GM23338 (cell line): ENCODE measurements at regions not wholly inside any gene's neighbourhood (a gene's known extent, or its start where the extent isn't known, plus 50 kb on each side); places are given as distances from the start of the nearest gene placed in this dataset.

Experiments used
- CREB1 ChIP-seq: fragments of 250-450 bp; sonication (Bioruptor Pico); IDR thresholded peaks from 2 replicates; pipeline ENCODE4 v1.5.0; 2020; ENCODE audit warnings: low read depth, mild to moderate bottlenecking, moderate library complexity
- EZH2 ChIP-seq: fragments of 200-600 bp; sonication (generic); IDR thresholded peaks from one replicate; pipeline ENCODE4 v1.8.0; 2017; ENCODE audit warnings: antibody characterized with exemption, mild to moderate bottlenecking, low read depth; ENCODE audit not compliant: unreplicated experiment
- EZH2phosphoT487 ChIP-seq: fragments of 200-600 bp; sonication (generic); IDR thresholded peaks from one replicate; pipeline ENCODE4 v1.8.1; 2018; ENCODE audit warnings: antibody characterized with exemption; ENCODE audit not compliant: unreplicated experiment
- JUNB ChIP-seq: IDR thresholded peaks from one replicate; pipeline ENCODE4 v1.6.1; 2016; ENCODE audit warnings: antibody characterized with exemption; ENCODE audit not compliant: unreplicated experiment
- NANOG ChIP-seq: IDR thresholded peaks from 2 replicates; pipeline ENCODE4 v1.6.1; 2016; ENCODE audit warnings: antibody characterized with exemption, borderline replicate concordance
- POLR2AphosphoS5 ChIP-seq: IDR thresholded peaks from 2 replicates; pipeline ENCODE4 v1.6.1; 2016; ENCODE audit warnings: antibody characterized with exemption, low read depth
- STAT1 ChIP-seq: IDR thresholded peaks from one replicate; pipeline ENCODE4 v1.6.1; 2016; ENCODE audit warnings: antibody characterized with exemption; ENCODE audit not compliant: unreplicated experiment
- ZNF114 ChIP-seq: fragments of 250-450 bp; sonication (Bioruptor Pico); IDR thresholded peaks from 2 replicates; pipeline ENCODE4 v1.5.0; 2020; ENCODE audit warnings: mild to moderate bottlenecking, moderate library complexity
- ZNF331 ChIP-seq: fragments of 250-450 bp; sonication (Bioruptor Pico); IDR thresholded peaks from 2 replicates; pipeline ENCODE4 v1.5.0; 2020; ENCODE audit warnings: low read depth, mild to moderate bottlenecking, moderate library complexity
- TF ChIP-seq, protein P1 (sequence below), 2 experiments: fragments of 200-600 bp in 1 of 2; sonication (generic) in 1 of 2; conservative IDR thresholded peaks; 2 replicates each; pipeline versions ENCODE4 v1.5.1 to v1.6.1; 2016 to 2017; ENCODE audit warnings: antibody characterized with exemption in 2 of 2, low read depth in 2 of 2, mild to moderate bottlenecking in 2 of 2, moderate library complexity in 1 of 2
- TF ChIP-seq, protein P2 (sequence below): IDR thresholded peaks from one replicate; pipeline ENCODE4 v1.6.1; 2018; ENCODE audit warnings: antibody characterized with exemption; ENCODE audit not compliant: unreplicated experiment
- TF ChIP-seq, protein P3 (sequence below): IDR thresholded peaks from 2 replicates; pipeline ENCODE4 v1.6.1; 2016; ENCODE audit warnings: antibody characterized with exemption

GRCh38 chr9:106441283-106441682 is 421.7 kb upstream of the ZNF462 start:
- TF ChIP-seq, protein P1, sequence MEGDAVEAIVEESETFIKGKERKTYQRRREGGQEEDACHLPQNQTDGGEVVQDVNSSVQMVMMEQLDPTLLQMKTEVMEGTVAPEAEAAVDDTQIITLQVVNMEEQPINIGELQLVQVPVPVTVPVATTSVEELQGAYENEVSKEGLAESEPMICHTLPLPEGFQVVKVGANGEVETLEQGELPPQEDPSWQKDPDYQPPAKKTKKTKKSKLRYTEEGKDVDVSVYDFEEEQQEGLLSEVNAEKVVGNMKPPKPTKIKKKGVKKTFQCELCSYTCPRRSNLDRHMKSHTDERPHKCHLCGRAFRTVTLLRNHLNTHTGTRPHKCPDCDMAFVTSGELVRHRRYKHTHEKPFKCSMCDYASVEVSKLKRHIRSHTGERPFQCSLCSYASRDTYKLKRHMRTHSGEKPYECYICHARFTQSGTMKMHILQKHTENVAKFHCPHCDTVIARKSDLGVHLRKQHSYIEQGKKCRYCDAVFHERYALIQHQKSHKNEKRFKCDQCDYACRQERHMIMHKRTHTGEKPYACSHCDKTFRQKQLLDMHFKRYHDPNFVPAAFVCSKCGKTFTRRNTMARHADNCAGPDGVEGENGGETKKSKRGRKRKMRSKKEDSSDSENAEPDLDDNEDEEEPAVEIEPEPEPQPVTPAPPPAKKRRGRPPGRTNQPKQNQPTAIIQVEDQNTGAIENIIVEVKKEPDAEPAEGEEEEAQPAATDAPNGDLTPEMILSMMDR (conservative IDR thresholded peaks at IDR 0.05; ENCODE audit: low read depth in 2 of 2) = no peak
- no peak for TF ChIP-seq EZH2phosphoT487
- TF ChIP-seq EZH2 = no peak
- TF ChIP-seq, protein P2, sequence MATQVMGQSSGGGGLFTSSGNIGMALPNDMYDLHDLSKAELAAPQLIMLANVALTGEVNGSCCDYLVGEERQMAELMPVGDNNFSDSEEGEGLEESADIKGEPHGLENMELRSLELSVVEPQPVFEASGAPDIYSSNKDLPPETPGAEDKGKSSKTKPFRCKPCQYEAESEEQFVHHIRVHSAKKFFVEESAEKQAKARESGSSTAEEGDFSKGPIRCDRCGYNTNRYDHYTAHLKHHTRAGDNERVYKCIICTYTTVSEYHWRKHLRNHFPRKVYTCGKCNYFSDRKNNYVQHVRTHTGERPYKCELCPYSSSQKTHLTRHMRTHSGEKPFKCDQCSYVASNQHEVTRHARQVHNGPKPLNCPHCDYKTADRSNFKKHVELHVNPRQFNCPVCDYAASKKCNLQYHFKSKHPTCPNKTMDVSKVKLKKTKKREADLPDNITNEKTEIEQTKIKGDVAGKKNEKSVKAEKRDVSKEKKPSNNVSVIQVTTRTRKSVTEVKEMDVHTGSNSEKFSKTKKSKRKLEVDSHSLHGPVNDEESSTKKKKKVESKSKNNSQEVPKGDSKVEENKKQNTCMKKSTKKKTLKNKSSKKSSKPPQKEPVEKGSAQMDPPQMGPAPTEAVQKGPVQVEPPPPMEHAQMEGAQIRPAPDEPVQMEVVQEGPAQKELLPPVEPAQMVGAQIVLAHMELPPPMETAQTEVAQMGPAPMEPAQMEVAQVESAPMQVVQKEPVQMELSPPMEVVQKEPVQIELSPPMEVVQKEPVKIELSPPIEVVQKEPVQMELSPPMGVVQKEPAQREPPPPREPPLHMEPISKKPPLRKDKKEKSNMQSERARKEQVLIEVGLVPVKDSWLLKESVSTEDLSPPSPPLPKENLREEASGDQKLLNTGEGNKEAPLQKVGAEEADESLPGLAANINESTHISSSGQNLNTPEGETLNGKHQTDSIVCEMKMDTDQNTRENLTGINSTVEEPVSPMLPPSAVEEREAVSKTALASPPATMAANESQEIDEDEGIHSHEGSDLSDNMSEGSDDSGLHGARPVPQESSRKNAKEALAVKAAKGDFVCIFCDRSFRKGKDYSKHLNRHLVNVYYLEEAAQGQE = no peak
- no peak for TF ChIP-seq CREB1 (CRISPR knock-in tag)
- no peak for TF ChIP-seq ZNF114 (CRISPR knock-in tag)
- TF ChIP-seq POLR2AphosphoS5 = no peak
- no peak for TF ChIP-seq ZNF331 (CRISPR knock-in tag)
- TF ChIP-seq, protein P3, sequence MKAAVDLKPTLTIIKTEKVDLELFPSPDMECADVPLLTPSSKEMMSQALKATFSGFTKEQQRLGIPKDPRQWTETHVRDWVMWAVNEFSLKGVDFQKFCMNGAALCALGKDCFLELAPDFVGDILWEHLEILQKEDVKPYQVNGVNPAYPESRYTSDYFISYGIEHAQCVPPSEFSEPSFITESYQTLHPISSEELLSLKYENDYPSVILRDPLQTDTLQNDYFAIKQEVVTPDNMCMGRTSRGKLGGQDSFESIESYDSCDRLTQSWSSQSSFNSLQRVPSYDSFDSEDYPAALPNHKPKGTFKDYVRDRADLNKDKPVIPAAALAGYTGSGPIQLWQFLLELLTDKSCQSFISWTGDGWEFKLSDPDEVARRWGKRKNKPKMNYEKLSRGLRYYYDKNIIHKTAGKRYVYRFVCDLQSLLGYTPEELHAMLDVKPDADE = no peak
- no peak for TF ChIP-seq NANOG
- TF ChIP-seq JUNB = no peak
- TF ChIP-seq STAT1 = no peak
